ENCODE measurements at regions not wholly inside any gene's neighbourhood (a gene's known extent, or its start where the extent isn't known, plus 50 kb on each side); places are given as distances from the start of the nearest gene placed in this dataset.

DNA sequence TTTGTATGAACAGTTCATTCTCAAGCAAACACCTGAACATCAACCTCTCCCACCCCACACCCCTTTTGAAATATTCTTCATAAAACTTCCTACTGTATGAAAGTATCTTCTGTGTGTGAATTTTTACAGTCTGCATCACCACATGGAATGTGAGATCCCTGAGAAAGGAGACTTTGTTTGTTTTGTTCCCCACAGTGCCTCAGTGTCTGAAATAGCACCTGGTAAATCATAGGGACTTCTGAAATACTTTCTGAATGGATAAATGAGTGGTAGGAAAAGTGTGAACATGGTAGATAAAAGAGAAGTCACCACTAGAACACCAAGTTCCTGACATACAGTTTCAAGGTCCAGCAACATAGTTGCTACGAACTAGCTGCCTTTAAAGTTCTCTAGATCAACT is 1071.2 kb downstream of the EFNB2 start:
- TF ChIP-seq, protein P1, sequence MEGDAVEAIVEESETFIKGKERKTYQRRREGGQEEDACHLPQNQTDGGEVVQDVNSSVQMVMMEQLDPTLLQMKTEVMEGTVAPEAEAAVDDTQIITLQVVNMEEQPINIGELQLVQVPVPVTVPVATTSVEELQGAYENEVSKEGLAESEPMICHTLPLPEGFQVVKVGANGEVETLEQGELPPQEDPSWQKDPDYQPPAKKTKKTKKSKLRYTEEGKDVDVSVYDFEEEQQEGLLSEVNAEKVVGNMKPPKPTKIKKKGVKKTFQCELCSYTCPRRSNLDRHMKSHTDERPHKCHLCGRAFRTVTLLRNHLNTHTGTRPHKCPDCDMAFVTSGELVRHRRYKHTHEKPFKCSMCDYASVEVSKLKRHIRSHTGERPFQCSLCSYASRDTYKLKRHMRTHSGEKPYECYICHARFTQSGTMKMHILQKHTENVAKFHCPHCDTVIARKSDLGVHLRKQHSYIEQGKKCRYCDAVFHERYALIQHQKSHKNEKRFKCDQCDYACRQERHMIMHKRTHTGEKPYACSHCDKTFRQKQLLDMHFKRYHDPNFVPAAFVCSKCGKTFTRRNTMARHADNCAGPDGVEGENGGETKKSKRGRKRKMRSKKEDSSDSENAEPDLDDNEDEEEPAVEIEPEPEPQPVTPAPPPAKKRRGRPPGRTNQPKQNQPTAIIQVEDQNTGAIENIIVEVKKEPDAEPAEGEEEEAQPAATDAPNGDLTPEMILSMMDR (IDR thresholded peaks at IDR 0.05; ENCODE audit: poor library complexity), result no peak
- TF ChIP-seq EZH2 (IDR thresholded peaks at IDR 0.05; ENCODE audit: borderline replicate concordance) (no peak), EZH2phosphoT487 (IDR thresholded peaks at IDR 0.05; ENCODE audit: low read depth, severe bottlenecking, unreplicated experiment) (no peak)

Data from hepatocyte (in vitro differentiated cells).